MM.1S (cell line): ENCODE measurements at regions not wholly inside any gene's neighbourhood (a gene's known extent, or its start where the extent isn't known, plus 50 kb on each side); places are given as distances from the start of the nearest gene placed in this dataset.

Source experiments
- CTCF ChIP-seq: fragments of 300-600 bp; sonication (generic); IDR thresholded peaks from 2 replicates; pipeline ENCODE4 v1.5.1; 2016; ENCODE audit warnings: antibody characterized with exemption, low read length, mixed read lengths
- EZH2 ChIP-seq: fragments of 300-600 bp; sonication (generic); optimal IDR thresholded peaks from 2 replicates; pipeline ENCODE3; 2017; ENCODE audit warnings: low read depth, mild to moderate bottlenecking, antibody characterized with exemption, low read length, mixed read lengths
- EZH2phosphoT487 ChIP-seq: fragments of 300-600 bp; sonication (generic); IDR thresholded peaks from 2 replicates; pipeline ENCODE4 v1.6.1; 2018; ENCODE audit warnings: antibody characterized with exemption, low read length

DNA sequence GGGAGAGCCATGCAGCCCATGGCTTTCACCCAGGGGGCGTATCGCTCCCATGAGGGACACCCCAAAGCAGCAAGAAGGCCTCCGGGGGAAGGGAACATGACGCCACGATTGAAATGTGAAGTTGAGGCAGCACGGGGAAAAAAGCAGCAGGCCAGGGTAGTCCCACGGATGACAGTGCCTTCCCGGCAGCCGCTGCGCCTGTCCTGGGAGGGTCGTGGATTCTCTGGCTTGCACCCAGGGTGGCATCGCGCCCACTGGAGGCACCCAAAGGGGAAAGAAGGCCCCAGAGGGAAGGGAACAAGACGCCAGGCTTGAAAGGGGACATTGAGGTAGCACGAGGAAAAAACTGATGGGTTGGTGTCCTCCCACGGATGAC, 161.6 kb upstream of the ALG10B start:
- TF ChIP-seq CTCF (no peak), EZH2 (no peak), EZH2phosphoT487 (no peak)
